ENCODE measurements at regions not wholly inside any gene's neighbourhood (a gene's known extent, or its start where the extent isn't known, plus 50 kb on each side); places are given as distances from the start of the nearest gene placed in this dataset.

- no peak for TF ChIP-seq ZNF333 (CRISPR knock-in tag; IDR thresholded peaks at IDR 0.05; ENCODE audit: borderline replicate concordance)
- TF ChIP-seq ZNF431 (CRISPR knock-in tag; IDR thresholded peaks at IDR 0.05; ENCODE audit: borderline replicate concordance, low read depth) = no peak
- no peak for TF ChIP-seq DR1 (CRISPR knock-in tag; IDR thresholded peaks at IDR 0.05)
- no peak for TF ChIP-seq CENPT (CRISPR knock-in tag; IDR thresholded peaks at IDR 0.05; ENCODE audit: low read depth)
- no peak for TF ChIP-seq ZSCAN29 (CRISPR knock-in tag; conservative IDR thresholded peaks at IDR 0.05)
- TF ChIP-seq ZBTB43 (CRISPR knock-in tag; conservative IDR thresholded peaks at IDR 0.05) = no peak
- no peak for TF ChIP-seq ZFX (CRISPR knock-in tag; IDR thresholded peaks at IDR 0.05; ENCODE audit: low read depth)
- no peak for TF ChIP-seq ZNF354B (CRISPR knock-in tag; IDR thresholded peaks at IDR 0.05)
- no peak for TF ChIP-seq ZNF510 (CRISPR knock-in tag; IDR thresholded peaks at IDR 0.05; ENCODE audit: low read depth)
These were observed 269.9 kb downstream of the RCHY1 start (continued) for GRCh38 chr4:75244325-75244724.

- H3K9ac ChIP-seq (ENCODE audit: insufficient read depth, low read depth, low read length) = no peak overlapping the region
- POLR2A ChIA-PET = no interaction called here
- TF ChIP-seq ZBTB44 (CRISPR knock-in tag; IDR thresholded peaks at IDR 0.05) = no peak
- CTCF ChIA-PET (ENCODE audit: low intra/inter-chr PET ratio, low total read pairs) = no interaction called here
- no peak overlapping the region for H3K4me3 ChIP-seq (replicated peaks in 1 of 3; ENCODE audit: insufficient read depth in 1 of 3, low read depth in 2 of 3, low read length in 3 of 3)
- no peaks in the 10 kb centered on the region for H3K4me1 ChIP-seq (ENCODE audit: insufficient read depth, low read length)
- in situ Hi-C loops (cut with HindIII; ENCODE audit: extremely low pct_ligation_motif_present, low pct_unique_long_range_greater_than_20kb) (no loop called here), intact Hi-C loops (cut with micrococcal nuclease; ENCODE audit: unreplicated experiment) (no loop called here)
- no peaks in the 10 kb centered on the region; a peak in 1 of 5 replicates for H3K27me3 ChIP-seq (ENCODE audit: control insufficient read depth in 1 of 2, insufficient read depth in 2 of 2, low read length in 2 of 2)
- H3K9me3 ChIP-seq (ENCODE audit: low read length) = no peaks in the 10 kb centered on the region
- no TSS peak for BruUV-seq (replicated peaks)
- WGBS (ENCODE audit: low lambda C conversion rate) = 15% methylated on average over 3 of the region's 3 CpGs
- no peak overlapping the region for H3K27ac ChIP-seq (ENCODE audit: extremely low read length, insufficient read depth, low read length)
- no peaks in the 10 kb centered on the region for H4K20me1 ChIP-seq (ENCODE audit: insufficient read depth, low read length)
- no peaks in the 10 kb centered on the region for H3K36me3 ChIP-seq (replicated peaks in 1 of 2; ENCODE audit: control insufficient read depth in 1 of 2, insufficient read depth in 2 of 2, low read length in 2 of 2)
- H2AFZ ChIP-seq (ENCODE audit: low read length) = no peak overlapping the region
- no peak for DNase-seq (ENCODE audit: low spot score)
- no peak for FAIRE-seq
- no peak overlapping the region for H3K4me2 ChIP-seq (ENCODE audit: low read depth, low read length)
- no peaks in the 10 kb centered on the region for H3K79me2 ChIP-seq (ENCODE audit: insufficient read depth, low read length)
- no peak for ATAC-seq
These were observed 270.6 kb downstream of the RCHY1 start for GRCh38 chr4:75243570-75243969.
